ENCODE measurements at regions not wholly inside any gene's neighbourhood (a gene's known extent, or its start where the extent isn't known, plus 50 kb on each side); places are given as distances from the start of the nearest gene placed in this dataset.
"Not testable (repeated sequence)": the region's sequence is repeated elsewhere in the genome, so short reads cannot be mapped to it uniquely, and the experiment has no call there.

- no peak for DNase-seq (ENCODE audit: low read depth, low spot score)
- no peak overlapping the region for H3K4me3 ChIP-seq (ENCODE audit: low read length)
These were observed 882.6 kb upstream of the GRIA3 start for GRCh38 chrX:122301491-122301890.

DNA sequence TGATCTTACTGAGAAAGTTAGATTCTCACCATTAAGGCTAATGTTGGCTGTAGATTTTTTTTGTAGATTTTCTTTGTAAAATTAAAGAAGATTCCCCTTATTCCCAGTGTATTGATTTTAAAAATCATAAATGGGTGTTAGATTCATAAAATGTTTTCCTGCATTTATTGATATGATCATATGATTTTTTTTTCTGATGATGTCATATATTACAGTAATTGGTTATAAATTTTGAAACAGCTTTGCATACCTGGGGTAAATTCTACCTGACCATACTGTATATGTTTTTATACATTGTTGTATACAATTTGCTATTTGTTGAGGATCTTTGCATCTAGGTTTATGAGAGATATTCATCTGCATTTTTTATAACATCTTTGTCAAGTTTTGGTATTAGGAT, 880.3 kb upstream of the GRIA3 start:
- no peak for DNase-seq (ENCODE audit: low read depth, low spot score)
- H3K4me3 ChIP-seq (ENCODE audit: low read length): no peak overlapping the region

DNA sequence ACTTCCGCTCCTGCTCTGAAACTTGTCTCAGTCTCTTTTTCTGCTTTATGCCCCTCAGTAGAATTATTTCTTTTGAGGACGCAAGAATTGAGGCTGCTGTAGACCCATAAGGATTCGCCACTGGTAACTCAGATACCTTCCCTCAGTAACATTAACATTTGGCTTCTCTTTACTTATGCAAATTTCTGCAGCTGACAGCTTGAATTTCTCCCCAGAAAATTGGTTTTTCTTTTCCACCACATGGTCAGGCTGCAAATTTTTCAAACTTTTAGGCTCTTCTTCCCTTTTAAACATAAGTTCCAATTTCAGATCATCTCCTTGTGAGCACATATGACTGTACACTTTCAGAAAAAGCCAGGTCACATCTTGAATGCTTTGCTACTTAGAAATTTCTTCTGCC, 839.3 kb upstream of the GRIA3 start:
- no peak overlapping the region for H3K4me3 ChIP-seq (ENCODE audit: low read length)

GRCh38 chrX:122363112-122363795, 820.8 kb upstream of the GRIA3 start:
- H3K4me3 ChIP-seq (ENCODE audit: low read length): no peak overlapping the region
- DNase-seq (ENCODE audit: low read depth, low spot score): no peak

More for the DNA sequence above, 839.3 kb upstream of the GRIA3 start:
- DNase-seq (ENCODE audit: low read depth, low spot score): no peak

GRCh38 chrX:122375533-122375932, 808.5 kb upstream of the GRIA3 start:
- not testable (repeated sequence) for DNase-seq (ENCODE audit: low read depth, low spot score); H3K4me3 ChIP-seq (ENCODE audit: low read length)

DNA sequence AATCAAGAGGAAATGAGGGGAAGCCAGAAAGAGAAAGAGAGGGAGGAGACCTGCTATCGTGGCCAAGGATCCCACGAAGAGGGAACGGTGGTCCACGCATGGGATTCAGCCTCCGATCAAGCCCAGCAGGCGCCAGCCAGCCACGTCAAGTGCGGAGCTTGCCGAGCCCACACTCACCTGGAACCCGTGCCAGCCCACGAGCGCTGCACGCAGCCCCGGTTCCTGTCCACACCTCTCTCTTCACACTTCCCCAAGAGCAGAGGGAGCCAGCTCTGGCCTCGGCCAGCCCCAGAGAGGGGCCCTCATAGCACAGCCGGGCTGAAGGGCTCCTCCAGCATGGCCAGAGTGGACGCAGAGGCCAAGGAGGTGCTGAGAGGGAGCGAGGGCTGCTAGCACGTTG, 795.1 kb upstream of the GRIA3 start:
- DNase-seq (ENCODE audit: low read depth, low spot score): no peak
- no peak overlapping the region for H3K4me3 ChIP-seq (ENCODE audit: low read length)

GRCh38 chrX:122418758-122419157, 765.3 kb upstream of the GRIA3 start:
- H3K4me3 ChIP-seq (ENCODE audit: low read length): no peak overlapping the region

DNA sequence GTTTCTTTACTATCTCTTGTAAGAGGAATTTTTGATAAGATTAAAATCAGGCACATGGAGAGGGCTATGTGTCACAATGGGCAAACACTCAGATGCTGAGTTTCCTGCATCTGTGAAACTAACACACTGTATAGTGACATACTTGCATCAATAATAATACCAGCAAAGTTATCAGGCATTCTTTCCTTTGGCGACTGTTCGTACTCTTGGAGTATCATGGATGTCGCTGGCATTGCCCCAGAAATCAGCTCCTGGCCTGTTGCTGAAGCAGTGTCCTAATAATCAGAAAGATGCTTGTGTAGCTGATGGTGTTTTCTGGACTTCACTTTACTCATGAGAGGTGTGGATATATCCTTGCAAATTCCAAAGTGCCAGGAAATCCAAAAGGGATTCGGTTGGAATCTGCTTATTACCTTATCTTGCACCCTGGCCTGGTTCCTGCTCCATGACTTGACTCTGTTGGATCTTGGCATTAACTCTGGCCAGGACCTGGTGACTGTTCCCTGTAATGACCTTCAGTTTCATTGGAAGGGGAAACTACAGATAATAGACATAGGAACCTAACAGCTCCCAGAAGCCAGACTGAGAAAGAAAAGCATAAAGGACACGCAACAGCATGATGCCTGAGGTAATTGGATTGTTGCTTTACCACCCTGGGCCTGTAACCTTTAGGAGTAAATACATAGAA, 762.5 kb upstream of the GRIA3 start:
- H3K4me3 ChIP-seq (ENCODE audit: low read length): no peak overlapping the region
- no peak for DNase-seq (ENCODE audit: low read depth, low spot score)

More at GRCh38 chrX:122418758-122419157, 765.3 kb upstream of the GRIA3 start:
- no peak for DNase-seq (ENCODE audit: low read depth, low spot score)

DNA sequence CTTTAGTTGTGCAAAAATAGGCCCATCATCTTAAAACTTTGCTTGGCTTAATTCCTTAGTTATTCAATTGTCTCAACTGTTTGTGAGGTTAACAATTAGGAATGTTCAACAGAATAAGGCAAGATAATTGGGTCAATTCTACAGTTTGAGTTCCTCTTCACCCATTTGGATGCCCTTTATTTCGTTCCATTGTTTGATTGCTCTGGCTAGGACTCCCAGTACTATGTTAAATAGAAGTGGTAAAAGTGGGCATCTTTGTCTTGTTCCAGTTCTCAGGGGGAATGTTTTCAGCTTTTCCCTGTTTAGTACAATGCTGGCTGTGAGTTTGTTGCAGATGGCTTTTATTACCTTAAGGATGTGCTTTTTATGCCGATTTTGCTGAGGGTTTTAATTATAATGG, 761.5 kb upstream of the GRIA3 start:
- no peak for DNase-seq (ENCODE audit: low read depth, low spot score)

DNA sequence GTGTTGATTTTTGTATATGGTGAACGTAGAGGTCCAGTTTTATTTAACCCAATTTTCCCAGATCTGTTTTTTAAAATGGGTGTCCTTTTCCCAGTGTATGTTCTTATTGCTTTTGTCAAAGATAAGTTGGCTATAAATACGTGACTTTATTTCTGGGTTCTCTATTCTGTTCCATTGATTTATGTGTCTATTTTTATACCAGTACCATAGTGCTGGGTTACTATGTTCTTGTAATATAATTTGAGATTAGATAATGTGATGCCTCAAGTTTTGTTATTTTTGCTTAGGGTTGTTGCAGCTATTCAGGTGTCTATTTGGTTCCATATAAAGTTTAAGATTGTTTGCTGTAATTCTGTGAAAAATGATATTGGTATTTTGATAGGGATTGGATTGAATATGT, 749.1 kb upstream of the GRIA3 start:
- DNase-seq (ENCODE audit: low read depth, low spot score): no peak
- no peak overlapping the region for H3K4me3 ChIP-seq (ENCODE audit: low read length)

More for the DNA sequence above, 761.5 kb upstream of the GRIA3 start:
- H3K4me3 ChIP-seq (ENCODE audit: low read length): no peak overlapping the region

- DNase-seq (ENCODE audit: low read depth, low spot score): no peak
- no peak overlapping the region for H3K4me3 ChIP-seq (ENCODE audit: low read length)
These were observed 744.2 kb upstream of the GRIA3 start for GRCh38 chrX:122439831-122440230.

DNA sequence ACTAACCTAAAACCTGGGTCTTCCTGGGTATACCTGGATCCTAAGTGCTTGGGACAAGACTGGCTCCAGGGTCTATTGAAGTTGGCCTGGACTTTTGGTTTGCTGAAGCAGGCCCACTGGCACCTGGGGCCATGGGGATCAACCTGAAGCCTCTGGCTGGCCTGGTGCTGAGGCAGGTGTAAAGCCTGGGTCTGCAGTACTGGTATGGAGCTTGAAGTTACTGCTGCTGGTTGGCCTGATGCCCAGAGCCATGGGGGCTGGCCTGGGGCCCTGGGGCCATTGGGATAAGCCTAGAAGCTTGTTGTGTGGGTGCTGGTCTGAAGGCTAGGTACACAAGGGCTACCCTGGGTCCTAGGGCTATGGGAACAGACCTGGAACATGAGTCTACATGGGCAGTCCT, 743.2 kb upstream of the GRIA3 start:
- no peak for DNase-seq (ENCODE audit: low read depth, low spot score)
- H3K4me3 ChIP-seq (ENCODE audit: low read length): no peak overlapping the region

GRCh38 chrX:122441451-122441850, 742.6 kb upstream of the GRIA3 start:
- no peak for DNase-seq (ENCODE audit: low read depth, low spot score)
- H3K4me3 ChIP-seq (ENCODE audit: low read length): no peak overlapping the region

GRCh38 chrX:122445466-122445865, 738.6 kb upstream of the GRIA3 start:
- no peak overlapping the region for H3K4me3 ChIP-seq (ENCODE audit: low read length)

DNA sequence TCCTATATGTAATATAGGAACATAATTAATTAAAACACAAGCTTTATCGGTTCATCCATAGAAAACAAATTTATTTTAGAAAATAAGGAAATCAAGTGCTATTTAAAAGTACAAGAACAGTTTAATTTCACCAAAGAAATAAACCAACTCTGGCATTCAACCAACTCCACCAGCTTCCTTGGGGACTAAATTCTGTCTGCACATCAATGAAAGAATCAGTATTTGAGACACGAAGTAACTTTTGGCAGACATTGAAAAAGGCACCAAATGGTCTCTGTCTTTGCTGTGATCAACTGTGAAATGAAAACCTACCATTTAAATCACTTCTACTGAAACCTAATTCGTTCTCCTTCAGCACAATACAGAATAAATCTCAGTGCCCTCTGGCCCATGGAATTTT, 719.7 kb upstream of the GRIA3 start:
- no peak for DNase-seq (ENCODE audit: low read depth, low spot score)
- no peak overlapping the region for H3K4me3 ChIP-seq (ENCODE audit: low read length)

More at GRCh38 chrX:122445466-122445865, 738.6 kb upstream of the GRIA3 start:
- DNase-seq (ENCODE audit: low read depth, low spot score): no peak

- no peak for DNase-seq (ENCODE audit: low read depth, low spot score)
- no peak overlapping the region for H3K4me3 ChIP-seq (ENCODE audit: low read length)
These were observed 708.8 kb upstream of the GRIA3 start for GRCh38 chrX:122475306-122475705.

DNA sequence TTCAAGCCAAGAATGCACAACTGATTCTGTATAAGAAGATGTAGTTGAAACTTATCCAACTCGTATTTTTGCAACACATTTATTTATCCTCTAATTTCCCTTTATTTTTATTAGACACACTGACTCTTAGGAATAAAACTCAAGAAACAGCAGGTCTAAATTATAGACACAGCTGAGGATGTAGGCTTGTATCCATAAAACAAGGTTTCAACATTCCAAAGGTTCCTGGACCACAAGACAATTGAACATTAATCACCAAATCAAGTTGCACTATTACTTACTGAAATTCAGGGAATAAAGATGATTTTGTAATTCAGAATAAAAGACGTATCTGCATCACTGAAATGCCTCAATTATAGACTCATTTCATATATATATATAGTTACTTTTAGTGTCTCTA, 683.5 kb upstream of the GRIA3 start:
- H3K4me3 ChIP-seq (ENCODE audit: low read length): no peak overlapping the region
- no peak for DNase-seq (ENCODE audit: low read depth, low spot score)

DNA sequence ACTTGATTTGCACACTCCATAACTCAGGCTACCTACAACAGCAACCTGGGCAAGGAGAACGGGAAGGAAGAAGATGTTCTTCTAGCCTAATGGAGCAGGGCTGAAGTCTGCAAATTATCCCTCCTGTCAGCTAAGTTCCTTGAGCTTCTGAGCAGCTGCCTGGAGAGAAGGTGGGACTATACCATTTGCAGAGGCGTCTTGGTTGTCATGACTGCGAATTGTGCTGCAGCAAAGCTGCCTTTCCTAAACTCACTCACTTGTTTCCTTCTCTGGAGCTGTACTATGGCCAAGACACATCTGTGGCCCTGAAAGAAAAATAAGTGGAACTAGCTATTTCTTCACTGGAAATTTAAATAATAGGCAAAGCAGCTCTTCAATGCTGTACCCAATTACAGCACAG, 682.4 kb upstream of the GRIA3 start:
- DNase-seq (ENCODE audit: low read depth, low spot score): no peak
- no peak overlapping the region for H3K4me3 ChIP-seq (ENCODE audit: low read length)

GRCh38 chrX:122504026-122504425, 680.1 kb upstream of the GRIA3 start:
- no peak overlapping the region for H3K4me3 ChIP-seq (ENCODE audit: low read length)
- no peak for DNase-seq (ENCODE audit: low read depth, low spot score)

DNA sequence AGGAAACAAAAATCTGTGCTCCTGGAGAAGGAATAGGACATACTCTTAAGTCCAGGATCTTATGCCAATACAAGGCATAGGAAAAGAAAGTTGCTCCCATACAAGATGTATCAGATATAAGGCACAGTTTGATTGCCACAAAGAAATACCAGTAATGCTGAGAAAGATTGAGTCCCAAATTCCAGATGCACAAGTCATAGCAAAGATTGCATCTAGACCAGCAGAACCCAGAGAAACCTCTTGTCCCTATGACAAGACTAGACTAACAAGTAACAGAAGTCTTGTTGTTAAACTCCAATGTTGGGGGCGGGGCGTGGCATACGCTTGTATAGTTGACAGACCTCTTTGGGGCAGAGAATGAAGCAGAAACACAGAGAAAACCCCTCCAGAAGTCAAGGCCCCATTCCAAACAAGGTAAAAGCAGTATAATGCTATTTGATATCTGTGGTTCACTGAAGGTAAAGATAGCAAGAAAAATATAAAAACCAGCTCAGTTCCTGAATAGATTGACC, 671.5 kb upstream of the GRIA3 start:
- no peak for DNase-seq (ENCODE audit: low read depth, low spot score)
- no peak overlapping the region for H3K4me3 ChIP-seq (ENCODE audit: low read length)

DNA sequence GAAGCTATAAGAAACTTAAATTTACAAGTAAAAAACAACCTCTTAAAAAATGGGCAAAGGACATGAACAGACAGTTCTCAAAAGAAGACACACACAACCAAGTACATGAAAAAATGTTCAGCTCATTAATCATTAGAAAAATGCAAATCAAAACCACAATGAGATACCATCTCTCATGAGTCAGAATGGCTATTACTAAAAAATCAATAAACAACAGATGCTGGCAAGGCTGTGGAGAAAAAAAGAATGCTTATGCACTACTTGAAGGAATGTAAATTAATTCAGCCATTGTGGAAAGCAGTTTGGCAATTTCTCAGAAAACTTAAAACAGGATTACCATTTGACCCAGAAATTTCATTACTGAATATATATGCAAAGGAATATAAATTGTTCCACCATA, 666.3 kb upstream of the GRIA3 start:
- no peak for DNase-seq (ENCODE audit: low read depth, low spot score)
- no peak overlapping the region for H3K4me3 ChIP-seq (ENCODE audit: low read length)

All from Jurkat, Clone E6-1 (cell line).